Upper lobe of left lung (tissue), 6 donors: ENCODE measurements at regions not wholly inside any gene's neighbourhood (a gene's known extent, or its start where the extent isn't known, plus 50 kb on each side); places are given as distances from the start of the nearest gene placed in this dataset.

ENCODE experiments used
- ATAC-seq, 2 donors: fragments of 200-7000 bp; cut with Tn5 transposase; one replicate each; pipeline ENCODE4 v1.9.1; 2022; ENCODE audit warnings: mild to moderate bottlenecking in 2 of 2, moderate library complexity in 2 of 2; ENCODE audit not compliant: low FRiP score in 2 of 2
- DNase-seq, 2 donors: peaks; one replicate each; pipeline ENCODE4 v3.0.0-alpha.2; 2019 to 2020
- H3K27ac ChIP-seq, 4 donors: fragments of 200-600 bp; sonication (generic); one replicate each; pipeline ENCODE4 v1.5.1; 2016 to 2019
- H3K27me3 ChIP-seq, 4 donors: fragments of 200-600 bp; sonication (generic); one replicate each; pipeline ENCODE4 v1.5.1; 2017 to 2019
- H3K36me3 ChIP-seq, 4 donors: fragments of 200-600 bp; sonication (generic); one replicate each; pipeline ENCODE4 v1.5.1; 2016 to 2019
- H3K4me1 ChIP-seq, 4 donors: fragments of 200-600 bp; sonication (generic); one replicate each; pipeline ENCODE4 v1.5.1; 2018 to 2019
- H3K4me3 ChIP-seq, 4 donors: fragments of 200-600 bp; sonication (generic); one replicate each; pipeline ENCODE4 v1.5.1; 2017 to 2019; ENCODE audit warnings: mild to moderate bottlenecking in 2 of 4, moderate library complexity in 1 of 4
- H3K9me3 ChIP-seq, 4 donors: fragments of 200-600 bp; sonication (generic); one replicate each; pipeline ENCODE4 v1.5.1; 2018 to 2019
- EP300 ChIP-seq, 4 donors: sonication (generic); formaldehyde crosslinking; IDR thresholded peaks; one replicate each; pipeline ENCODE4 v1.5.1; 2017; ENCODE audit warnings: antibody characterized with exemption in 4 of 4, control low read depth in 2 of 4
- POLR2A ChIP-seq, 4 donors: fragments of 450-650 bp; IDR thresholded peaks; one replicate each; pipeline ENCODE4 v1.5.1; 2016 to 2017; ENCODE audit warnings: antibody characterized with exemption in 4 of 4, mild to moderate bottlenecking in 2 of 4
- POLR2AphosphoS5 ChIP-seq, 2 donors: sonication (generic); formaldehyde crosslinking; IDR thresholded peaks; one replicate each; pipeline ENCODE4 v1.5.1; 2017; ENCODE audit warnings: antibody characterized with exemption in 2 of 2
- WGBS, 2 donors: methylation state at CpG; one replicate each; pipeline ENCODE4 v1.1.5; 2017 to 2018; 5-methylcytosine and 5-hydroxymethylcytosine counted together
- TF ChIP-seq, protein P1 (sequence below), 6 experiments: fragments of 450-650 bp in 4 of 6; fragments of 200-600 bp in 2 of 6; sonication (generic) in 2 of 6; IDR thresholded peaks; one replicate each; pipeline ENCODE4 v1.5.1; 2016 to 2019; ENCODE audit warnings: antibody characterized with exemption in 6 of 6
- donor health status: DM: no; HTN: no; CAD: no; lungs with moderate emphysema.
- donor health status: DM: no; HTN: yes; CAD: no; lungs with severe emphysema.

DNA sequence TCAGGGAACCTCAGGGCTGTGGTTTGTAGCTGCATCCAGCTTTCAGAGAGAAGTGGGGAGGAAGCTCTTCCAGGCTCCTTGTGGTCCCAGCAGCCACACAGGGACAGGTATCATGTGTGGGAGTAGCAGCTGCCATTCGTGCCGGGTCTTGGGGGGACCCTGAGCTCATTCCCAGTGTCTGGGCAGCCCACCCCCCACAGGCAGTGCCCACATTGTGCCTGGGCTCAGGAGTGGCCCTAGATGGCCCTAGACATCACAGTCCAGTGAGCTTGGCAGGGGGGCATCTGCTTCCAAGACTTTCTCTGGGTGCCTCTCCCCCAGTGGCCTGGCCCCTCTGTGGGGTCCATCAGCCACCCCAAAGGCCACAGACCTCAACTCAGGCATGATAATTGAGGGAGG lies 619.7 kb downstream of the BRD1 start:
- Histone ChIP-seq H3K4me1 (no peaks in the 10 kb centered on the region), H3K27ac (no peak overlapping the region), H3K36me3 (no peaks in the 10 kb centered on the region), H3K4me3 (no peak overlapping the region), H3K9me3 (no peaks in the 10 kb centered on the region), H3K27me3 (no peaks in the 10 kb centered on the region)
- ATAC-seq: no peak
- no peak for TF ChIP-seq POLR2AphosphoS5 (IDR thresholded peaks at IDR 0.05)
- no peak for TF ChIP-seq POLR2A (IDR thresholded peaks at IDR 0.05)
- no peak for TF ChIP-seq EP300 (IDR thresholded peaks at IDR 0.05)
- TF ChIP-seq, protein P1, sequence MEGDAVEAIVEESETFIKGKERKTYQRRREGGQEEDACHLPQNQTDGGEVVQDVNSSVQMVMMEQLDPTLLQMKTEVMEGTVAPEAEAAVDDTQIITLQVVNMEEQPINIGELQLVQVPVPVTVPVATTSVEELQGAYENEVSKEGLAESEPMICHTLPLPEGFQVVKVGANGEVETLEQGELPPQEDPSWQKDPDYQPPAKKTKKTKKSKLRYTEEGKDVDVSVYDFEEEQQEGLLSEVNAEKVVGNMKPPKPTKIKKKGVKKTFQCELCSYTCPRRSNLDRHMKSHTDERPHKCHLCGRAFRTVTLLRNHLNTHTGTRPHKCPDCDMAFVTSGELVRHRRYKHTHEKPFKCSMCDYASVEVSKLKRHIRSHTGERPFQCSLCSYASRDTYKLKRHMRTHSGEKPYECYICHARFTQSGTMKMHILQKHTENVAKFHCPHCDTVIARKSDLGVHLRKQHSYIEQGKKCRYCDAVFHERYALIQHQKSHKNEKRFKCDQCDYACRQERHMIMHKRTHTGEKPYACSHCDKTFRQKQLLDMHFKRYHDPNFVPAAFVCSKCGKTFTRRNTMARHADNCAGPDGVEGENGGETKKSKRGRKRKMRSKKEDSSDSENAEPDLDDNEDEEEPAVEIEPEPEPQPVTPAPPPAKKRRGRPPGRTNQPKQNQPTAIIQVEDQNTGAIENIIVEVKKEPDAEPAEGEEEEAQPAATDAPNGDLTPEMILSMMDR (IDR thresholded peaks at IDR 0.05): no peak
- 58 to 83% methylated on average over 2 of the region's 2 CpGs for WGBS, 2 donors
- peak in 1 of 2 donors; percentile 12 for DNase-seq

- DNase-seq (peak in 1 of 2 donors; percentile 14), ATAC-seq (no peak)
- H3K9me3 ChIP-seq: no peaks in the 10 kb centered on the region
- no peaks in the 10 kb centered on the region for H3K27me3 ChIP-seq
- H3K4me3 ChIP-seq: no peak overlapping the region
- TF ChIP-seq POLR2A (IDR thresholded peaks at IDR 0.05): no peak
- TF ChIP-seq, protein P1 (IDR thresholded peaks at IDR 0.05): no peak
- no peak for TF ChIP-seq EP300 (IDR thresholded peaks at IDR 0.05)
- no peaks in the 10 kb centered on the region for H3K4me1 ChIP-seq
- H3K27ac ChIP-seq: no peak overlapping the region
- 76 to 79% methylated on average over 10 to 16 of the region's 16 CpGs for WGBS, 2 donors
- H3K36me3 ChIP-seq: no peaks in the 10 kb centered on the region
Observed at GRCh38 chr22:49207008-49208003, 620.4 kb downstream of the BRD1 start.

GRCh38 chr22:49206281-49206680 lies 621.4 kb downstream of the BRD1 start:
- Histone ChIP-seq H3K36me3 (no peaks in the 10 kb centered on the region), H3K4me1 (no peaks in the 10 kb centered on the region), H3K4me3 (no peak overlapping the region), H3K27me3 (no peaks in the 10 kb centered on the region), H3K9me3 (no peaks in the 10 kb centered on the region), H3K27ac (no peak overlapping the region)
- no peak for ATAC-seq
- WGBS, 2 donors: 85 to 86% methylated on average over 12 of the region's 12 CpGs
- DNase-seq: peak in 1 of 2 donors; percentile 8
- TF ChIP-seq POLR2AphosphoS5 (IDR thresholded peaks at IDR 0.05): no peak

DNA sequence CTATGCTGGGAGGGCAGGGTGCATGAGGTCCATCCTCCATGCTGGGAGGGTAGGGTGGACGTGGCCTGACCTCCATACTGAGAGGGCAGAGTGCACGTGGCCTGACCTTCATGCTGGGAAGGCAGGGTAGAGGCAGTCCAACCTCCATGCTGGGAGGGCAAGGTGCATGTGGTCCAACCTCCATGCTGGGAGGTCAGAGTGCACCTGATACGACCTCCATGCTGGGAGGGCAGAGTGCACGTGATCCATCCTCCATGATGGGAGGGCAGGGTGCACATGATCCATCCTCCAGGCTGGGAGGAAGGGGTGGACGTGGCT lies 622.2 kb downstream of the BRD1 start:
- Histone ChIP-seq H3K4me1 (no peaks in the 10 kb centered on the region), H3K27ac (no peak overlapping the region), H3K27me3 (no peaks in the 10 kb centered on the region), H3K9me3 (no peaks in the 10 kb centered on the region), H3K4me3 (no peak overlapping the region), H3K36me3 (no peaks in the 10 kb centered on the region)
- ATAC-seq: peak in 1 of 2 donors; percentile 21
- DNase-seq: peak in 1 of 2 donors; percentile 8
- 63 to 72% methylated on average over 5 of the region's 5 CpGs for WGBS, 2 donors
- TF ChIP-seq EP300 (IDR thresholded peaks at IDR 0.05): no peak
- TF ChIP-seq, protein P1 (IDR thresholded peaks at IDR 0.05): no peak
- no peak for TF ChIP-seq POLR2AphosphoS5 (IDR thresholded peaks at IDR 0.05)
- TF ChIP-seq POLR2A (IDR thresholded peaks at IDR 0.05): no peak

- H3K4me3 ChIP-seq: no peak overlapping the region
- peak in 1 of 2 donors; percentile 9 for DNase-seq
- TF ChIP-seq EP300 (IDR thresholded peaks at IDR 0.05) (no peak), POLR2A (IDR thresholded peaks at IDR 0.05) (no peak), POLR2AphosphoS5 (IDR thresholded peaks at IDR 0.05) (no peak)
- TF ChIP-seq, protein P1 (IDR thresholded peaks at IDR 0.05): no peak
- H3K27ac ChIP-seq: no peak overlapping the region
- H3K27me3 ChIP-seq: no peaks in the 10 kb centered on the region
- H3K4me1 ChIP-seq: no peaks in the 10 kb centered on the region
- no peaks in the 10 kb centered on the region for H3K9me3 ChIP-seq
- ATAC-seq: peak in 1 of 2 donors; percentile 2
- 85% methylated on average over 22 of the region's 22 CpGs for WGBS, 2 donors
- no peaks in the 10 kb centered on the region for H3K36me3 ChIP-seq
Observed at GRCh38 chr22:49204599-49205482, 622.8 kb downstream of the BRD1 start.
